H9 (cell line): ENCODE measurements at regions not wholly inside any gene's neighbourhood (a gene's known extent, or its start where the extent isn't known, plus 50 kb on each side); places are given as distances from the start of the nearest gene placed in this dataset.

Experiments used
- DNase-seq: peaks from one replicate; pipeline ENCODE4 v3.0.0-alpha.2; 2017
- H2AFZ ChIP-seq: one replicate; pipeline ENCODE4 v1.6.1; 2013; ENCODE audit warnings: mild to moderate bottlenecking, low read length, control low read depth, moderate library complexity
- H2AK5ac ChIP-seq: 2 replicates; pipeline ENCODE4 v1.6.1; 2013; ENCODE audit warnings: low read length, control low read depth, mixed read lengths; ENCODE audit not compliant: insufficient read length
- H2BK120ac ChIP-seq: one replicate; pipeline ENCODE4 v1.6.1; 2013; ENCODE audit warnings: low read depth, mild to moderate bottlenecking, low read length, control low read depth, inconsistent platforms; ENCODE audit not compliant: poor library complexity, severe bottlenecking
- H2BK12ac ChIP-seq: 2 replicates; pipeline ENCODE4 v1.6.1; 2013; ENCODE audit warnings: low read length, control low read depth, mixed read lengths, low read depth; ENCODE audit not compliant: insufficient read length
- H2BK15ac ChIP-seq: 2 replicates; pipeline ENCODE4 v1.6.1; 2013; ENCODE audit warnings: low read depth, low read length, control low read depth
- H2BK20ac ChIP-seq: one replicate; pipeline ENCODE4 v1.6.1; 2013; ENCODE audit warnings: low read depth, mild to moderate bottlenecking, low read length, control low read depth, inconsistent platforms; ENCODE audit not compliant: poor library complexity, severe bottlenecking
- H2BK5ac ChIP-seq: 2 replicates; pipeline ENCODE4 v1.6.1; 2013; ENCODE audit warnings: low read length, control low read depth, mixed read lengths; ENCODE audit not compliant: insufficient read length
- H3K14ac ChIP-seq: 2 replicates; pipeline ENCODE4 v1.6.1; 2013; ENCODE audit warnings: low read length, control low read depth; ENCODE audit not compliant: insufficient read depth
- H3K18ac ChIP-seq: 2 replicates; pipeline ENCODE4 v1.6.1; 2013; ENCODE audit warnings: low read depth, mild to moderate bottlenecking, mixed read lengths, low read length, control low read depth; ENCODE audit not compliant: insufficient read length
- H3K23ac ChIP-seq: 2 replicates; pipeline ENCODE4 v1.6.1; 2013; ENCODE audit warnings: low read length, control low read depth, mixed read lengths, low read depth; ENCODE audit not compliant: insufficient read length
- H3K23me2 ChIP-seq: 2 replicates; pipeline ENCODE4 v1.6.1; 2013; ENCODE audit warnings: low read depth, mild to moderate bottlenecking, mixed read lengths, low read length, control low read depth; ENCODE audit not compliant: insufficient read length, poor library complexity, severe bottlenecking
- H3K27ac ChIP-seq: 2 replicates; pipeline ENCODE4 v1.5.1; 2013; ENCODE audit warnings: low read length, control low read depth, mixed read lengths, low read depth; ENCODE audit not compliant: insufficient read length
- H3K27me3 ChIP-seq: 2 replicates; pipeline ENCODE4 v1.6.1; 2013; ENCODE audit warnings: low read length, control low read depth, inconsistent platforms; ENCODE audit not compliant: insufficient read depth
- H3K4ac ChIP-seq: 2 replicates; pipeline ENCODE4 v1.6.1; 2013; ENCODE audit warnings: low read depth, mild to moderate bottlenecking, control low read depth, inconsistent platforms, low read length, moderate library complexity
- H3K4me1 ChIP-seq: 2 replicates; pipeline ENCODE4 v1.6.1; 2013; ENCODE audit warnings: low read length, control low read depth, inconsistent platforms; ENCODE audit not compliant: insufficient read depth
- H3K4me2 ChIP-seq: 2 replicates; pipeline ENCODE4 v1.6.1; 2013; ENCODE audit warnings: low read length, control low read depth, mixed read lengths; ENCODE audit not compliant: insufficient read length, insufficient read depth
- H3K56ac ChIP-seq: 2 replicates; pipeline ENCODE4 v1.6.1; 2013; ENCODE audit warnings: low read depth, mild to moderate bottlenecking, mixed read lengths, low read length, control low read depth; ENCODE audit not compliant: insufficient read length
- H3K79me1 ChIP-seq: 2 replicates; pipeline ENCODE4 v1.6.1; 2013; ENCODE audit warnings: low read depth, mild to moderate bottlenecking, moderate library complexity, low read length, control low read depth, inconsistent platforms; ENCODE audit not compliant: insufficient read depth, poor library complexity, severe bottlenecking
- H3K79me2 ChIP-seq: 2 replicates; pipeline ENCODE4 v1.6.1; 2013; ENCODE audit warnings: low read length, control low read depth, inconsistent platforms; ENCODE audit not compliant: insufficient read depth
- H3K9ac ChIP-seq: 2 replicates; pipeline ENCODE4 v1.6.1; 2013; ENCODE audit warnings: low read length, control low read depth, mixed read lengths; ENCODE audit not compliant: insufficient read length; ENCODE audit errors: extremely low read depth
- H3K9me3 ChIP-seq: one replicate; pipeline ENCODE4 v1.6.1; 2013; ENCODE audit warnings: low read depth, low read length, inconsistent platforms; ENCODE audit not compliant: control insufficient read depth
- H3T11ph ChIP-seq: one replicate; pipeline ENCODE4 v1.6.1; 2013; ENCODE audit warnings: mild to moderate bottlenecking, low read length, control low read depth, inconsistent platforms
- H4K20me1 ChIP-seq: one replicate; pipeline ENCODE4 v1.6.1; 2013; ENCODE audit not compliant: control insufficient read depth, insufficient read length, insufficient read depth
- H4K5ac ChIP-seq: 2 replicates; pipeline ENCODE4 v1.6.1; 2013; ENCODE audit warnings: low read depth, mild to moderate bottlenecking, mixed read lengths, low read length, control low read depth; ENCODE audit not compliant: insufficient read length
- H4K8ac ChIP-seq: replicated peaks from 2 replicates; pipeline ENCODE4 v1.6.1; 2013; ENCODE audit warnings: low read length, control low read depth, mixed read lengths, low read depth; ENCODE audit not compliant: insufficient read length
- H4K91ac ChIP-seq: 2 replicates; pipeline ENCODE4 v1.6.1; 2013; ENCODE audit warnings: low read depth, mild to moderate bottlenecking, moderate library complexity, mixed read lengths, low read length, control low read depth; ENCODE audit not compliant: insufficient read length
- H3K27ac Mint-ChIP-seq, 3 experiments: 2 replicates in 2 of 3; 3 replicates in 1 of 3; pipeline ENCODE4 v1.8.0; 2020 to 2021; ENCODE audit warnings: mixed read lengths in 3 of 3, mild to moderate bottlenecking in 1 of 3, moderate library complexity in 1 of 3
- H3K27me3 Mint-ChIP-seq: 2 replicates; pipeline ENCODE4 v1.8.0; 2021; ENCODE audit warnings: low read depth, mild to moderate bottlenecking, moderate library complexity, mixed read lengths
- H3K36me3 Mint-ChIP-seq, 3 experiments: 2 replicates in 2 of 3; 3 replicates in 1 of 3; pipeline ENCODE4 v1.8.0; 2020 to 2021; ENCODE audit warnings: low read depth in 3 of 3, mixed read lengths in 3 of 3; ENCODE audit not compliant: insufficient read depth in 1 of 3
- H3K4me1 Mint-ChIP-seq, 2 experiments: 2 replicates each; pipeline ENCODE4 v1.8.0; 2020; ENCODE audit warnings: mixed read lengths in 2 of 2
- H3K4me3 Mint-ChIP-seq, 2 experiments: 2 replicates in 1 of 2; 3 replicates in 1 of 2; pipeline ENCODE4 v1.8.0; 2020 to 2021; ENCODE audit warnings: mild to moderate bottlenecking in 2 of 2, mixed read lengths in 2 of 2, moderate library complexity in 1 of 2
- H3K9me3 Mint-ChIP-seq, 2 experiments: 2 replicates in 1 of 2; 3 replicates in 1 of 2; pipeline ENCODE4 v1.8.0; 2020; ENCODE audit warnings: mild to moderate bottlenecking in 2 of 2, mixed read lengths in 2 of 2, moderate library complexity in 1 of 2
- CTCF ChIP-seq: fragments of 200-600 bp; sonication (generic); conservative IDR thresholded peaks from 3 replicates; pipeline ENCODE4 v1.8.0; 2021; ENCODE audit warnings: antibody characterized with exemption, mild to moderate bottlenecking
- WGBS: extraction: QIAGEN DNeasy Blood & Tissue Kit; methylation state at CpG from one replicate; pipeline ENCODE4 v1.1.7; 2013; ENCODE audit warnings: missing lambda C conversion rate, low lambda C conversion rate, mixed read lengths; ENCODE audit not compliant: insufficient read length; ENCODE audit errors: extremely low coverage; 5-methylcytosine and 5-hydroxymethylcytosine counted together

GRCh38 chr15:95616306-95616705 lies 714.2 kb upstream of the NR2F2 start:
- H3K9me3 Mint-ChIP-seq, result no peaks in the 10 kb centered on the region
- no peak overlapping the region for H2BK15ac ChIP-seq
- no CpG with 5 or more reads among the region's 2 CpGs for WGBS
- H2AFZ ChIP-seq, result no peak overlapping the region
- no peak overlapping the region for H2BK12ac ChIP-seq
- no peak overlapping the region for H3K27ac ChIP-seq
- no peaks in the 10 kb centered on the region for H3K79me2 ChIP-seq
- no peak overlapping the region for H4K5ac ChIP-seq
- H4K8ac ChIP-seq, result no peak overlapping the region
- no peak overlapping the region for H2AK5ac ChIP-seq
- H3K4me1 Mint-ChIP-seq, result no peaks in the 10 kb centered on the region
- H2BK5ac ChIP-seq, result no peak overlapping the region
- H2BK120ac ChIP-seq, result no peak overlapping the region
- H4K20me1 ChIP-seq, result no peaks in the 10 kb centered on the region
- no peaks in the 10 kb centered on the region; a peak in 1 of 7 replicates for H3K36me3 Mint-ChIP-seq
- H3K27me3 ChIP-seq, result no peaks in the 10 kb centered on the region
- no peak overlapping the region for H3K4me3 Mint-ChIP-seq
- no peak overlapping the region for H3K14ac ChIP-seq
- H3K18ac ChIP-seq, result no peak overlapping the region
- no peak for TF ChIP-seq CTCF
- no peaks in the 10 kb centered on the region for H3K79me1 ChIP-seq
- no peak overlapping the region for H3K27ac Mint-ChIP-seq
- H2BK20ac ChIP-seq, result no peak overlapping the region
- no peaks in the 10 kb centered on the region for H3K4me1 ChIP-seq
- H3K9ac ChIP-seq, result no peak overlapping the region
- H3K9me3 ChIP-seq, result no peaks in the 10 kb centered on the region
- no peak overlapping the region for H3K4me2 ChIP-seq
- H3K56ac ChIP-seq, result no peak overlapping the region
- H4K91ac ChIP-seq, result no peak overlapping the region
- no peaks in the 10 kb centered on the region for H3K23me2 ChIP-seq
- H3T11ph ChIP-seq, result no peak overlapping the region
- no peak overlapping the region for H3K23ac ChIP-seq
- DNase-seq, result no peak
- no peak overlapping the region for H3K4ac ChIP-seq
- peaks cover 2% of the 10 kb centered on the region; the same call in 1 of the 2 replicates for H3K27me3 Mint-ChIP-seq
